Body of pancreas (tissue), 4 donors: ENCODE measurements at regions not wholly inside any gene's neighbourhood (a gene's known extent, or its start where the extent isn't known, plus 50 kb on each side); places are given as distances from the start of the nearest gene placed in this dataset.

ENCODE experiments used
- CTCF ChIP-seq, 7 experiments: fragments of 450-650 bp in 4 of 7; fragments of 200-600 bp in 3 of 7; sonication (generic) in 3 of 7; IDR thresholded peaks; one replicate each; pipeline ENCODE4 v1.5.1; 2016 to 2019; ENCODE audit warnings: antibody characterized with exemption in 7 of 7
- POLR2A ChIP-seq, 3 donors: fragments of 450-650 bp; IDR thresholded peaks; one replicate each; pipeline ENCODE4 v1.6.1; 2016; ENCODE audit warnings: antibody characterized with exemption in 3 of 3, mild to moderate bottlenecking in 2 of 3

- TF ChIP-seq CTCF (IDR thresholded peaks at IDR 0.05) = no peak
- TF ChIP-seq POLR2A (IDR thresholded peaks at IDR 0.05) = no peak
Observed at GRCh38 chr9:115194216-115194615, 76.3 kb upstream of the TNC start.
